ENCODE measurements at regions not wholly inside any gene's neighbourhood (a gene's known extent, or its start where the extent isn't known, plus 50 kb on each side); places are given as distances from the start of the nearest gene placed in this dataset.

GRCh38 chr3:177514611-177515499 is 317.6 kb upstream of the TBL1XR1 start:
- TF ChIP-seq CTCF (IDR thresholded peaks at IDR 0.05) = no peak
- TF ChIP-seq POLR2AphosphoS5 (IDR thresholded peaks at IDR 0.05) = no peak

Data from breast epithelium (tissue), 3 donors.